ENCODE measurements at regions not wholly inside any gene's neighbourhood (a gene's known extent, or its start where the extent isn't known, plus 50 kb on each side); places are given as distances from the start of the nearest gene placed in this dataset.
A peak's percentile ranks its signal among the peaks of the same experiment; 100 is the strongest.

GRCh38 chr12:65598688-65599087, 225.6 kb upstream of the HMGA2 start:
- no peak for DNase-seq (ENCODE audit: low spot score)

- DNase-seq (ENCODE audit: low spot score): no peak
Measured at GRCh38 chr12:65602253-65602609, 222.1 kb upstream of the HMGA2 start.

GRCh38 chr12:65602610-65603295, 221.5 kb upstream of the HMGA2 start:
- DNase-seq (ENCODE audit: low spot score): peak; percentile 65

- no peak for DNase-seq (ENCODE audit: low spot score)
Measured at GRCh38 chr12:65603438-65604351, 220.6 kb upstream of the HMGA2 start.

- DNase-seq (ENCODE audit: low spot score): no peak
Measured at GRCh38 chr12:65605019-65605418, 219.3 kb upstream of the HMGA2 start.

GRCh38 chr12:65606008-65606766, 218.1 kb upstream of the HMGA2 start:
- no peak for DNase-seq (ENCODE audit: low spot score)

- no peak for DNase-seq (ENCODE audit: low spot score)
Measured at GRCh38 chr12:65607401-65607841, 216.9 kb upstream of the HMGA2 start.

GRCh38 chr12:65608319-65608916, 215.9 kb upstream of the HMGA2 start:
- DNase-seq (ENCODE audit: low spot score): no peak

- no peak for DNase-seq (ENCODE audit: low spot score)
Measured at GRCh38 chr12:65609359-65609771, 214.9 kb upstream of the HMGA2 start.

- no peak for DNase-seq (ENCODE audit: low spot score)
Measured at GRCh38 chr12:65611396-65611795, 212.9 kb upstream of the HMGA2 start.

- no peak for DNase-seq (ENCODE audit: low spot score)
Measured at GRCh38 chr12:65612440-65612839, 211.8 kb upstream of the HMGA2 start.

GRCh38 chr12:65613692-65614091, 210.6 kb upstream of the HMGA2 start:
- no peak for DNase-seq (ENCODE audit: low spot score)

- no peak for DNase-seq (ENCODE audit: low spot score)
Measured at GRCh38 chr12:65614259-65614889, 209.9 kb upstream of the HMGA2 start.

GRCh38 chr12:65615118-65615517, 209.2 kb upstream of the HMGA2 start:
- no peak for DNase-seq (ENCODE audit: low spot score)

- DNase-seq (ENCODE audit: low spot score): no peak
Measured at GRCh38 chr12:65616022-65616421, 208.3 kb upstream of the HMGA2 start.

- DNase-seq (ENCODE audit: low spot score): no peak
Measured at GRCh38 chr12:65618588-65618987, 205.7 kb upstream of the HMGA2 start.

GRCh38 chr12:65619018-65619417, 205.3 kb upstream of the HMGA2 start:
- DNase-seq (ENCODE audit: low spot score): no peak

- no peak for DNase-seq (ENCODE audit: low spot score)
Measured at GRCh38 chr12:65620046-65620445, 204.2 kb upstream of the HMGA2 start.

GRCh38 chr12:65622056-65622455, 202.2 kb upstream of the HMGA2 start:
- DNase-seq (ENCODE audit: low spot score): no peak

- no peak for DNase-seq (ENCODE audit: low spot score)
Measured at GRCh38 chr12:65623507-65623906, 200.8 kb upstream of the HMGA2 start.

- no peak for DNase-seq (ENCODE audit: low spot score)
Measured at GRCh38 chr12:65624554-65625086, 199.7 kb upstream of the HMGA2 start.
